ENCODE measurements at regions not wholly inside any gene's neighbourhood (a gene's known extent, or its start where the extent isn't known, plus 50 kb on each side); places are given as distances from the start of the nearest gene placed in this dataset.

DNA sequence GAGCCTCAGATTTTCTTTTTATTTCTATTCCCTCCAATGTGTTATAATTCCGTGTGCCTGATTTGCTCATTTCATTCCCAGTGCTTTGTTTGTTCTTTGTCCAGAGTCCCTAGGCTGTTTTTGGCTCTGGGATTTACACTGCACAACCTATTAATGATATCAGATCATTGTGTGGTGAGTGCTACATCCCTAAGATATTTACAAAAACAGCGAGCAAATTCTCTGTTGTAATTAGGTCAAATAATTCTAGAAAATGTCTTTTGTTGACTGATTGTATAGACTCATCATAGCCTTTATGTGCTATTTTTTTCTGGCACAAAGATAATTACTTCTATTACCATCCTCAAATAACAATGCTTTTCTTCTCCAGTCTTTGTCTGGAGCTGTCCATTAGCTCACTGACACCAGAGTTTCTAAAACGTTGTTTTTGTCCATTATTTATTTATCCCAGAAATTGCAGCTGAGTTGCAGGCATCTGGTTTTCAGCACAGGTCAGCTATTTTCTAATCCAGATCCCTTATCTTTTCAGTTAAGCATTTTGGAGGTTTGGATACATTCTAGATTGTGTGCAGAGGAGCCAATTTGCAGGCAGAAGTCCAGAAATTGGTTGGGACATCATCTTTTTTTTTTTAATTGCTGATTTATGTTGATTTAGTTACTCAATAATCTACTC is 379.9 kb upstream of the DMAC1 start:
- no peak for DNase-seq
- H3K9me3 ChIP-seq (ENCODE audit: insufficient read depth, low read length, severe bottlenecking): no peaks in the 10 kb centered on the region

DNA sequence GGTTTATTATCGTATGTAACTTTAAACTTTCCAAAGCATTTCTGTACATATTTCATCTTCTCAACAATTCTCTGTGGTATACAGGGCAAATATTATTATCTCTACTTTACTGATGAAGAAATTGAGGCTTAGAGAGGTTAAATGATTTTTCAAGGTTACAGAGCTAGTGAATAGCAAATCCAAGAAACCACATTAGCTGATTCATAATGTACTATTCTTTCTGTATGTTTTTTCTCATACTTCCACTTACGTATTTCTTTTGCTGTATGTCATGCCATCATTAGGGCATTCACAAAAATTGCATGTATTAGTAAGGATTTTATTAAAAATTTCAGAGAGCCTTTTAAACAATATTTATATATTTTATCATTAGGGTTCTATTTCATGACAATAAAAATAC is 372.4 kb upstream of the DMAC1 start:
- no peaks in the 10 kb centered on the region for H4K20me1 ChIP-seq (ENCODE audit: insufficient read depth, low read length)
- no peak overlapping the region for H3K4me3 ChIP-seq (ENCODE audit: low read depth in 1 of 2, low read length in 2 of 2)
- no peak overlapping the region for H2AFZ ChIP-seq (ENCODE audit: low read depth, low read length)
- no peak for ATAC-seq (ENCODE audit: insufficient read depth, low read depth)
- no peak for DNase-seq
- TF ChIP-seq, protein P1, sequence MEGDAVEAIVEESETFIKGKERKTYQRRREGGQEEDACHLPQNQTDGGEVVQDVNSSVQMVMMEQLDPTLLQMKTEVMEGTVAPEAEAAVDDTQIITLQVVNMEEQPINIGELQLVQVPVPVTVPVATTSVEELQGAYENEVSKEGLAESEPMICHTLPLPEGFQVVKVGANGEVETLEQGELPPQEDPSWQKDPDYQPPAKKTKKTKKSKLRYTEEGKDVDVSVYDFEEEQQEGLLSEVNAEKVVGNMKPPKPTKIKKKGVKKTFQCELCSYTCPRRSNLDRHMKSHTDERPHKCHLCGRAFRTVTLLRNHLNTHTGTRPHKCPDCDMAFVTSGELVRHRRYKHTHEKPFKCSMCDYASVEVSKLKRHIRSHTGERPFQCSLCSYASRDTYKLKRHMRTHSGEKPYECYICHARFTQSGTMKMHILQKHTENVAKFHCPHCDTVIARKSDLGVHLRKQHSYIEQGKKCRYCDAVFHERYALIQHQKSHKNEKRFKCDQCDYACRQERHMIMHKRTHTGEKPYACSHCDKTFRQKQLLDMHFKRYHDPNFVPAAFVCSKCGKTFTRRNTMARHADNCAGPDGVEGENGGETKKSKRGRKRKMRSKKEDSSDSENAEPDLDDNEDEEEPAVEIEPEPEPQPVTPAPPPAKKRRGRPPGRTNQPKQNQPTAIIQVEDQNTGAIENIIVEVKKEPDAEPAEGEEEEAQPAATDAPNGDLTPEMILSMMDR (IDR thresholded peaks at IDR 0.05; ENCODE audit: borderline replicate concordance, extremely low read depth, low read length, poor library complexity, severe bottlenecking): no peak
- TF ChIP-seq EZH2 (IDR thresholded peaks at IDR 0.05; ENCODE audit: borderline replicate concordance, low read depth, low read length, severe bottlenecking): no peak
- H3K36me3 ChIP-seq (ENCODE audit: insufficient read depth, low read length): no peaks in the 10 kb centered on the region
- H3K9me3 ChIP-seq (ENCODE audit: insufficient read depth, low read length, severe bottlenecking): no peaks in the 10 kb centered on the region
- no peak overlapping the region for H3K9ac ChIP-seq (ENCODE audit: low read depth, low read length)
- H3K27me3 ChIP-seq (ENCODE audit: insufficient read depth, low read length, poor library complexity): no peaks in the 10 kb centered on the region
- H3K27ac ChIP-seq (ENCODE audit: low read length): no peak overlapping the region
- H3K79me2 ChIP-seq (ENCODE audit: insufficient read depth, low read length): no peaks in the 10 kb centered on the region
- H3K4me1 ChIP-seq (ENCODE audit: insufficient read depth, low read length): no peaks in the 10 kb centered on the region
- no peak overlapping the region for H3K4me2 ChIP-seq (ENCODE audit: insufficient read depth, low read length)

More for the DNA sequence above, 379.9 kb upstream of the DMAC1 start:
- Histone ChIP-seq H4K20me1 (ENCODE audit: insufficient read depth, low read length) (no peaks in the 10 kb centered on the region), H3K4me1 (ENCODE audit: insufficient read depth, low read length) (no peaks in the 10 kb centered on the region), H3K36me3 (ENCODE audit: insufficient read depth, low read length) (no peaks in the 10 kb centered on the region), H3K9ac (ENCODE audit: low read depth, low read length) (no peak overlapping the region), H3K27ac (ENCODE audit: low read length) (no peak overlapping the region), H3K79me2 (ENCODE audit: insufficient read depth, low read length) (no peaks in the 10 kb centered on the region), H3K4me3 (ENCODE audit: low read depth in 1 of 2, low read length in 2 of 2) (no peak overlapping the region), H3K4me2 (ENCODE audit: insufficient read depth, low read length) (no peak overlapping the region), H2AFZ (ENCODE audit: low read depth, low read length) (no peak overlapping the region), H3K27me3 (ENCODE audit: insufficient read depth, low read length, poor library complexity) (no peaks in the 10 kb centered on the region)
- no peak for ATAC-seq (ENCODE audit: insufficient read depth, low read depth)
- no peak for TF ChIP-seq EZH2 (IDR thresholded peaks at IDR 0.05; ENCODE audit: borderline replicate concordance, low read depth, low read length, severe bottlenecking)
- TF ChIP-seq, protein P1 (IDR thresholded peaks at IDR 0.05; ENCODE audit: borderline replicate concordance, extremely low read depth, low read length, poor library complexity, severe bottlenecking): no peak

DNA sequence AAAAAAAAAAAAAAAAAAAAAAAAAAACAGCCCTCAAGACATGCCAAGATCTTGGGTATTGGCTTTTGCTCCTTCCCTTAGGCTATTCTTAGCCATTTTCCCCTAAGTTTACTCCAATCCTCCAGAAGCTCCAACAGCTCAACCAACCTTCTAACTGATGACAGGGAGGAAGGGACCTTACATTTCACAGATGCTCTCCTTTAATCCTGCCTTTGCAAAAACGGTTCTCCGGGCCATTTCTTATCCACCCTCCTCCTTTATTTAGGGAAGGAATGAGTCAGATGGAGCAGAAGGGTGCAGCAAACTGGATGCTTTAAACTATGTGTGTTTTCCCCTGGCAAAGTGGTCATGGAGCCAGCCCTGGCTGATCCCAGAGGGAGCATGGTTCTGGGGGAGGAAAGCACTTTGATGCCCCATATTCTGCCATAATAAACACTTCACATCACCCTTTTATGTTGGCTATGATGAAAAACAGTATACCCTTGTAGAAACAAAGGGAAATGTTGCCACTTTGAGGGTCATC is 369.4 kb upstream of the DMAC1 start:
- Histone ChIP-seq H3K4me2 (ENCODE audit: insufficient read depth, low read length) (no peak overlapping the region), H3K9ac (ENCODE audit: low read depth, low read length) (no peak overlapping the region), H2AFZ (ENCODE audit: low read depth, low read length) (no peak overlapping the region), H3K9me3 (ENCODE audit: insufficient read depth, low read length, severe bottlenecking) (no peaks in the 10 kb centered on the region), H4K20me1 (ENCODE audit: insufficient read depth, low read length) (no peaks in the 10 kb centered on the region), H3K27me3 (ENCODE audit: insufficient read depth, low read length, poor library complexity) (no peaks in the 10 kb centered on the region), H3K4me3 (ENCODE audit: low read depth in 1 of 2, low read length in 2 of 2) (no peak overlapping the region), H3K4me1 (ENCODE audit: insufficient read depth, low read length) (no peaks in the 10 kb centered on the region), H3K79me2 (ENCODE audit: insufficient read depth, low read length) (no peaks in the 10 kb centered on the region), H3K27ac (ENCODE audit: low read length) (no peak overlapping the region), H3K36me3 (ENCODE audit: insufficient read depth, low read length) (no peaks in the 10 kb centered on the region)
- DNase-seq (no peak), ATAC-seq (ENCODE audit: insufficient read depth, low read depth) (no peak)
- TF ChIP-seq EZH2 (IDR thresholded peaks at IDR 0.05; ENCODE audit: borderline replicate concordance, low read depth, low read length, severe bottlenecking): no peak
- TF ChIP-seq, protein P1 (IDR thresholded peaks at IDR 0.05; ENCODE audit: borderline replicate concordance, extremely low read depth, low read length, poor library complexity, severe bottlenecking): no peak
